A549 (cell line): ENCODE measurements at regions not wholly inside any gene's neighbourhood (a gene's known extent, or its start where the extent isn't known, plus 50 kb on each side); places are given as distances from the start of the nearest gene placed in this dataset.

Experiments
- ATAC-seq, 2 experiments: fragments of 200-7000 bp in 1 of 2; fragments of >200 bp in 1 of 2; cut with Nextera tagmentation in 1 of 2; cut with Tn5 transposase in 1 of 2; 3 replicates each; pipeline versions ENCODE4 v1.8.0 to v1.9.1; 2018 to 2020; ENCODE audit warnings: mild to moderate bottlenecking in 1 of 2, moderate library complexity in 1 of 2
- CTCF ChIA-PET: fragments of 300-600 bp; sonication (Branson Sonifier 250); formaldehyde crosslinking; extraction: SDS; loops from one replicate; lab custom pipeline; 2021; ENCODE audit warnings: antibody characterized with exemption, inconsistent platforms; lab: Yijun Ruan, JAX
- POLR2A ChIA-PET: fragments of 350-600 bp; formaldehyde crosslinking; extraction: SDS; loops from one replicate; lab custom pipeline; 2021; ENCODE audit warnings: antibody characterized with exemption, inconsistent platforms; lab: Yijun Ruan, JAX
- DNase-seq, 2 experiments: peaks; one replicate each; pipeline versions ENCODE4 v3.0.0 to v3.0.0-alpha.2; 2011 to 2016; ENCODE audit warnings: low read depth in 1 of 2, low spot score in 1 of 2
- FAIRE-seq: peaks from 2 replicates; lab custom pipeline; 2011; peaks lifted over from hg19 to GRCh38; lab: Jason Lieb, UNC
- H3K27ac ChIP-seq, 2 experiments: fragments of >200 bp; sonication (Bioruptor Twin); formaldehyde crosslinking; 3 replicates each; pipeline ENCODE4 v1.5.1; 2016 to 2017
- H3K4me1 ChIP-seq: fragments of >200 bp; sonication (Bioruptor Twin); formaldehyde crosslinking; 3 replicates; pipeline ENCODE4 v1.6.1; 2016
- H3K4me2 ChIP-seq: fragments of >200 bp; sonication (Bioruptor Twin); formaldehyde crosslinking; 3 replicates; pipeline ENCODE4 v1.6.1; 2016
- H3K4me3 ChIP-seq: fragments of >200 bp; sonication (Bioruptor Twin); formaldehyde crosslinking; 3 replicates; pipeline ENCODE4 v1.5.1; 2016
- H3K9me3 ChIP-seq: fragments of >200 bp; sonication (Bioruptor Twin); formaldehyde crosslinking; 3 replicates; pipeline ENCODE4 v1.6.1; 2016
- BHLHE40 ChIP-seq: IDR thresholded peaks from 2 replicates; pipeline ENCODE4 v1.6.1; 2012; ENCODE audit warnings: low read depth, low read length, inconsistent platforms
- CBX2 ChIP-seq: fragments of 200-600 bp; sonication (generic); IDR thresholded peaks from 2 replicates; pipeline ENCODE4 v1.6.1; 2016; ENCODE audit warnings: low read depth, mild to moderate bottlenecking, borderline replicate concordance
- CEBPB ChIP-seq, 2 experiments: fragments of >200 bp in 1 of 2; sonication (Bioruptor Twin) in 1 of 2; formaldehyde crosslinking in 1 of 2; IDR thresholded peaks; 2 replicates each; pipeline ENCODE4 v1.6.1; 2012 to 2016
- CHD2 ChIP-seq: fragments of 150-350 bp; IDR thresholded peaks from 2 replicates; pipeline ENCODE4 v1.6.1; 2014; ENCODE audit warnings: low read length; ENCODE audit not compliant: partially characterized antibody
- CHD4 ChIP-seq: fragments of 200-600 bp; sonication (generic); IDR thresholded peaks from 2 replicates; pipeline ENCODE4 v1.6.1; 2016; ENCODE audit warnings: antibody characterized with exemption, mild to moderate bottlenecking, borderline replicate concordance
- EHF ChIP-seq: fragments of 250-450 bp; sonication (Bioruptor Pico); IDR thresholded peaks from 2 replicates; pipeline ENCODE4 v1.5.0; 2020; ENCODE audit warnings: mild to moderate bottlenecking
- ESRRA ChIP-seq: fragments of 150-350 bp; IDR thresholded peaks from 2 replicates; pipeline ENCODE4 v1.6.1; 2014; ENCODE audit warnings: mild to moderate bottlenecking, low read length, borderline replicate concordance
- FOSB ChIP-seq: fragments of 250-450 bp; sonication (Bioruptor Pico); IDR thresholded peaks from 2 replicates; pipeline ENCODE4 v1.5.0; 2020; ENCODE audit warnings: mild to moderate bottlenecking, moderate library complexity
- FOSL2 ChIP-seq, 2 experiments: fragments of 450-650 bp in 1 of 2; fragments of >200 bp in 1 of 2; sonication (Bioruptor Twin) in 1 of 2; formaldehyde crosslinking; IDR thresholded peaks; 2 replicates each; pipeline versions ENCODE4 v1.5.0 to v1.6.1; 2016 to 2020; ENCODE audit warnings: mild to moderate bottlenecking in 1 of 2, moderate library complexity in 1 of 2
- FOXS1 ChIP-seq: fragments of 250-450 bp; sonication (Bioruptor Pico); IDR thresholded peaks from 2 replicates; pipeline ENCODE4 v1.5.0; 2020; ENCODE audit warnings: mild to moderate bottlenecking, moderate library complexity
- HOXA7 ChIP-seq: fragments of 250-450 bp; sonication (Bioruptor Pico); IDR thresholded peaks from 2 replicates; pipeline ENCODE4 v1.5.0; 2020; ENCODE audit warnings: mild to moderate bottlenecking, moderate library complexity
- HOXB5 ChIP-seq: fragments of 250-450 bp; sonication (Bioruptor Pico); IDR thresholded peaks from 2 replicates; pipeline ENCODE4 v1.5.0; 2020; ENCODE audit warnings: mild to moderate bottlenecking, moderate library complexity
- JUN ChIP-seq, 2 experiments: fragments of >200 bp; sonication (Bioruptor Twin); formaldehyde crosslinking; IDR thresholded peaks; 2 replicates in 1 of 2; 3 replicates in 1 of 2; pipeline ENCODE4 v1.6.1; 2016 to 2017
- JUNB ChIP-seq: fragments of >200 bp; sonication (Bioruptor Twin); formaldehyde crosslinking; IDR thresholded peaks from 2 replicates; pipeline ENCODE4 v1.6.1; 2016
- KDM5A ChIP-seq: fragments of 200-600 bp; sonication (generic); IDR thresholded peaks from 2 replicates; pipeline ENCODE4 v1.6.1; 2016; ENCODE audit warnings: antibody characterized with exemption, mild to moderate bottlenecking
- MAFK ChIP-seq: fragments of 450-650 bp; IDR thresholded peaks from 2 replicates; pipeline ENCODE4 v1.6.1; 2014; ENCODE audit not compliant: partially characterized antibody
- MAZ ChIP-seq: fragments of 150-350 bp; IDR thresholded peaks from 2 replicates; pipeline ENCODE4 v1.6.1; 2014; ENCODE audit warnings: antibody characterized with exemption, low read depth, low read length, borderline replicate concordance
- MYC ChIP-seq: IDR thresholded peaks from 2 replicates; pipeline ENCODE4 v1.6.1; 2012; ENCODE audit warnings: mild to moderate bottlenecking, inconsistent platforms, low read length, improper control_type of control experiment, borderline replicate concordance
- NFE2L2 ChIP-seq: fragments of 150-350 bp; conservative IDR thresholded peaks from 2 replicates; pipeline ENCODE4 v1.6.1; 2014; ENCODE audit warnings: low read length
- NPAS2 ChIP-seq: fragments of 250-450 bp; sonication (Bioruptor Pico); IDR thresholded peaks from 2 replicates; pipeline ENCODE4 v1.8.0; 2022; ENCODE audit warnings: mild to moderate bottlenecking, moderate library complexity, borderline replicate concordance
- NR3C1 ChIP-seq: fragments of >200 bp; sonication (Bioruptor Twin); formaldehyde crosslinking; IDR thresholded peaks from 3 replicates; pipeline ENCODE4 v1.6.1; 2017
- PHF8 ChIP-seq: fragments of 200-600 bp; sonication (generic); IDR thresholded peaks from 2 replicates; pipeline ENCODE4 v1.6.1; 2016; ENCODE audit warnings: low read depth, mild to moderate bottlenecking, antibody characterized with exemption, moderate library complexity, borderline replicate concordance
- POLR2AphosphoS2 ChIP-seq: conservative IDR thresholded peaks from 2 replicates; pipeline ENCODE4 v1.6.1; 2012; ENCODE audit warnings: low read length, improper control_type of control experiment, inconsistent platforms
- RARB ChIP-seq: fragments of 250-450 bp; sonication (Bioruptor Pico); IDR thresholded peaks from 2 replicates; pipeline ENCODE4 v1.8.0; 2021; ENCODE audit warnings: mild to moderate bottlenecking, moderate library complexity
- SMC3 ChIP-seq: fragments of >200 bp; sonication (Bioruptor Twin); formaldehyde crosslinking; IDR thresholded peaks from 3 replicates; pipeline ENCODE4 v1.6.1; 2018; ENCODE audit warnings: inconsistent platforms
- TFCP2L1 ChIP-seq: fragments of 250-450 bp; sonication (Bioruptor Pico); IDR thresholded peaks from 2 replicates; pipeline ENCODE4 v1.5.0; 2021; ENCODE audit warnings: mild to moderate bottlenecking
- ZC3H11A ChIP-seq: fragments of 450-650 bp; IDR thresholded peaks from 2 replicates; pipeline ENCODE4 v1.6.1; 2014; ENCODE audit warnings: antibody characterized with exemption, mild to moderate bottlenecking
- ZFP36 ChIP-seq: fragments of 450-650 bp; IDR thresholded peaks from 2 replicates; pipeline ENCODE4 v1.6.1; 2014; ENCODE audit warnings: borderline replicate concordance; ENCODE audit not compliant: partially characterized antibody
- WGBS: methylation state at CpG from one replicate; pipeline ENCODE4 v1.1.6; 2017; ENCODE audit errors: missing lambda C conversion rate; 5-methylcytosine and 5-hydroxymethylcytosine counted together
- TF ChIP-seq, protein P1 (sequence below): IDR thresholded peaks from 2 replicates; pipeline ENCODE4 v1.6.1; 2012
- TF ChIP-seq, protein P2 (sequence below): fragments of >200 bp; sonication (Bioruptor Twin); formaldehyde crosslinking; IDR thresholded peaks from 3 replicates; pipeline ENCODE4 v1.5.1; 2016
- TF ChIP-seq, protein P3 (sequence below): IDR thresholded peaks from 2 replicates; pipeline ENCODE4 v1.6.1; 2012
- TF ChIP-seq, protein P4 (sequence below): fragments of >200 bp; sonication (Bioruptor Twin); formaldehyde crosslinking; IDR thresholded peaks from 2 replicates; pipeline ENCODE4 v1.6.1; 2016

DNA sequence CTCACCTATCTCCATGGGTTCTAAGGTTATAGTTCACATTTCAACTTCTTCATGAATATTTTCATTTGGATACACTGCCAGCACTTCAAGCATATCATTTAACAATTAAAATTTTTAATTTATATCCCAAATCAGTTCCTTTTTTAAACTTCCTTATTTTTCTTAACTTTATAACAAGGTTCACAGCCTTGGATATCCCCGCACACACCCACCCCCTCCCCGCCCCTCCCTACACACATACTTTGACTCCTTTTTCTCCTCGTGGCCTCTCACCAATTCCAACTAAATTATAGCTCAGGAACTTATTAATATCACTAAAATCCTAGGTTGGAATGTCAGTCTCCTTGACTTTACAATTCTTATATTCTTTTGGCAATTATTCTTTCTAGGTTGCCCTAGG, 163.6 kb upstream of the SETBP1 start:
- Histone ChIP-seq H3K4me3 (no peak overlapping the region), H3K9me3 (no peaks in the 10 kb centered on the region), H3K4me2 (no peak overlapping the region), H3K27ac (no peak overlapping the region), H3K4me1 (no peaks in the 10 kb centered on the region)
- 35% methylated on average over 2 of the region's 3 CpGs for WGBS
- ATAC-seq = no peak
- POLR2A ChIA-PET = no interaction called here
- CTCF ChIA-PET = no interaction called here
- TF ChIP-seq NR3C1 (no peak), HOXB5 (CRISPR knock-in tag) (no peak), ESRRA (no peak), FOSB (CRISPR knock-in tag) (no peak), CBX2 (no peak), CHD4 (no peak), MYC (no peak), MAFK (no peak), SMC3 (no peak), CHD2 (no peak), PHF8 (no peak)
- TF ChIP-seq, protein P1, sequence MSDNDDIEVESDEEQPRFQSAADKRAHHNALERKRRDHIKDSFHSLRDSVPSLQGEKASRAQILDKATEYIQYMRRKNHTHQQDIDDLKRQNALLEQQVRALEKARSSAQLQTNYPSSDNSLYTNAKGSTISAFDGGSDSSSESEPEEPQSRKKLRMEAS = no peak
- TF ChIP-seq, protein P2, sequence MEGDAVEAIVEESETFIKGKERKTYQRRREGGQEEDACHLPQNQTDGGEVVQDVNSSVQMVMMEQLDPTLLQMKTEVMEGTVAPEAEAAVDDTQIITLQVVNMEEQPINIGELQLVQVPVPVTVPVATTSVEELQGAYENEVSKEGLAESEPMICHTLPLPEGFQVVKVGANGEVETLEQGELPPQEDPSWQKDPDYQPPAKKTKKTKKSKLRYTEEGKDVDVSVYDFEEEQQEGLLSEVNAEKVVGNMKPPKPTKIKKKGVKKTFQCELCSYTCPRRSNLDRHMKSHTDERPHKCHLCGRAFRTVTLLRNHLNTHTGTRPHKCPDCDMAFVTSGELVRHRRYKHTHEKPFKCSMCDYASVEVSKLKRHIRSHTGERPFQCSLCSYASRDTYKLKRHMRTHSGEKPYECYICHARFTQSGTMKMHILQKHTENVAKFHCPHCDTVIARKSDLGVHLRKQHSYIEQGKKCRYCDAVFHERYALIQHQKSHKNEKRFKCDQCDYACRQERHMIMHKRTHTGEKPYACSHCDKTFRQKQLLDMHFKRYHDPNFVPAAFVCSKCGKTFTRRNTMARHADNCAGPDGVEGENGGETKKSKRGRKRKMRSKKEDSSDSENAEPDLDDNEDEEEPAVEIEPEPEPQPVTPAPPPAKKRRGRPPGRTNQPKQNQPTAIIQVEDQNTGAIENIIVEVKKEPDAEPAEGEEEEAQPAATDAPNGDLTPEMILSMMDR = no peak
- no peak for DNase-seq
- FAIRE-seq = no peak

DNA sequence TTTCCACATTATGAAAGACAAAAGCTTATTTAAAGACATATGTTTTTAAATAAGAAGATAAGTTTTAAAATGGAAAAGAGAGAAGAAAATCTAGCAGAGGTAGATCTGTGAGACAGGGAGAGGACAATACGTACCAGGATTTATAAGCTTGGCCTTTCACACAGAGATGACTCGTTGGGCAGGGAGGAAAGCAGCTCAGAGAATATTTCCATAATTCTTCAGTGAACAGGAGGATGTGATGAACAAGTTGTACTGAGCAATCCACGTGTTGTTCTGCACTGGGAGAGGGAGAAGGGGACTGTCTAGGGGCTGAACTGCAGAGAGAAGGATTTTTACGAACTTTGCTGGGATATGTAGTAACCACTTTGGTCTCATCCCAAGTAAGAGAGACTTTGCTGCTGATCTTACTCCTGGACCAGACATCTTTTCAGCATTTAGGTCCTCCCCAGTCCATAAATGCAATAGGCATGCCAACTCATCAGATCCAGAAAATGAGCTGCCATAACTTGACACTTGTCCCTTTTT, 162.5 kb upstream of the SETBP1 start:
- ChIA-PET CTCF (no interaction called here), POLR2A (no interaction called here)
- Histone ChIP-seq H3K4me1 (no peaks in the 10 kb centered on the region), H3K4me2 (no peak overlapping the region), H3K4me3 (no peak overlapping the region), H3K9me3 (no peaks in the 10 kb centered on the region), H3K27ac (no peak overlapping the region)
- FAIRE-seq = no peak
- no peak for ATAC-seq
- no peak for TF ChIP-seq JUN (IDR thresholded peaks at IDR 0.05)
- TF ChIP-seq FOSL2 (IDR thresholded peaks at IDR 0.05) = no peak
- TF ChIP-seq FOSL2 (CRISPR knock-in tag; IDR thresholded peaks at IDR 0.05) = no peak
- TF ChIP-seq FOXS1 (CRISPR knock-in tag) = no peak
- no peak for TF ChIP-seq KDM5A
- TF ChIP-seq, protein P3, sequence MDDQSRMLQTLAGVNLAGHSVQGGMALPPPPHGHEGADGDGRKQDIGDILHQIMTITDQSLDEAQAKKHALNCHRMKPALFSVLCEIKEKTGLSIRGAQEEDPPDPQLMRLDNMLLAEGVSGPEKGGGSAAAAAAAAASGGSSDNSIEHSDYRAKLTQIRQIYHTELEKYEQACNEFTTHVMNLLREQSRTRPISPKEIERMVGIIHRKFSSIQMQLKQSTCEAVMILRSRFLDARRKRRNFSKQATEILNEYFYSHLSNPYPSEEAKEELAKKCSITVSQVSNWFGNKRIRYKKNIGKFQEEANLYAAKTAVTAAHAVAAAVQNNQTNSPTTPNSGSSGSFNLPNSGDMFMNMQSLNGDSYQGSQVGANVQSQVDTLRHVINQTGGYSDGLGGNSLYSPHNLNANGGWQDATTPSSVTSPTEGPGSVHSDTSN = no peak
- TF ChIP-seq JUNB = no peak
- no peak for TF ChIP-seq NR3C1
- no peak for TF ChIP-seq NPAS2 (CRISPR knock-in tag)
- TF ChIP-seq MYC = no peak
- no peak for TF ChIP-seq FOSB (CRISPR knock-in tag)
- TF ChIP-seq EHF (CRISPR knock-in tag) = no peak
- TF ChIP-seq ESRRA = no peak
- TF ChIP-seq TFCP2L1 (CRISPR knock-in tag) = no peak
- no peak for TF ChIP-seq PHF8
- no peak for DNase-seq
- whole genome bisulfite sequencing = 25% methylated on average over 4 of the region's 4 CpGs

DNA sequence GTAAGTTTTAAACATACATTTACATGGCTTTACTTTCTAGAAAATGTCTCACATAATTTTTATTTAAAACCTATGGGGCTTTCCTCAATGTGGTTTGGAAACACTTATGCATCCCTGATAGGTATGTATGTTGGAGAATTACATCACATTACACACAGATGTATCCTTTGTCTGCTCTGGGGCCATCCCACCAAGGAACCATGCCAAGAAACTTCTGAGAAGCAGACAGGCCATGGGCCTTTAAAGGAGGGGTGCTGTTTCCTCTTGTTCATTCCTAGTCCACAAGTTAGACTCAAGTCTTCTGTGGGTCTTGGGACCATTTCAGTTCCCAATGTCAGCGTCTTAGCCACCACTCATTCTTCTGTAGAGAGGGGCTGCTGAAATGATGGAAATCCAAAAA, 162.0 kb upstream of the SETBP1 start:
- no peak overlapping the region for H3K4me3 ChIP-seq
- DNase-seq (no peak), FAIRE-seq (no peak), ATAC-seq (no peak)
- no peak overlapping the region for H3K27ac ChIP-seq
- WGBS = 45% methylated on average over 1 of the region's 1 CpG
- H3K4me2 ChIP-seq = no peak overlapping the region
- no peaks in the 10 kb centered on the region for H3K4me1 ChIP-seq
- ChIA-PET CTCF (no interaction called here), POLR2A (no interaction called here)
- no peaks in the 10 kb centered on the region for H3K9me3 ChIP-seq
- TF ChIP-seq MAZ (no peak), JUNB (no peak), ZC3H11A (no peak), HOXA7 (CRISPR knock-in tag) (no peak), ESRRA (no peak), FOSL2 (IDR thresholded peaks at IDR 0.05) (no peak), FOSL2 (CRISPR knock-in tag; IDR thresholded peaks at IDR 0.05) (no peak), MAFK (no peak), CEBPB (IDR thresholded peaks at IDR 0.05) (no peak), TFCP2L1 (CRISPR knock-in tag) (no peak), NFE2L2 (no peak), RARB (no peak), PHF8 (no peak), ZFP36 (no peak), POLR2AphosphoS2 (no peak), JUN (IDR thresholded peaks at IDR 0.05) (no peak), BHLHE40 (no peak)
- TF ChIP-seq, protein P4, sequence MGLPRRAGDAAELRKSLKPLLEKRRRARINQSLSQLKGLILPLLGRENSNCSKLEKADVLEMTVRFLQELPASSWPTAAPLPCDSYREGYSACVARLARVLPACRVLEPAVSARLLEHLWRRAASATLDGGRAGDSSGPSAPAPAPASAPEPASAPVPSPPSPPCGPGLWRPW = no peak
